HG02840 (cell line): ENCODE measurements at regions not wholly inside any gene's neighbourhood (a gene's known extent, or its start where the extent isn't known, plus 50 kb on each side); places are given as distances from the start of the nearest gene placed in this dataset.

Experiments
- ATAC-seq: cut with Tn5 transposase; IDR thresholded peaks from one replicate; pipeline ENCODE4 v1.9.1; 2021; ENCODE audit warnings: mild to moderate bottlenecking, moderate library complexity, moderate number of reproducible peaks; ENCODE audit not compliant: unreplicated experiment, low FRiP score

DNA sequence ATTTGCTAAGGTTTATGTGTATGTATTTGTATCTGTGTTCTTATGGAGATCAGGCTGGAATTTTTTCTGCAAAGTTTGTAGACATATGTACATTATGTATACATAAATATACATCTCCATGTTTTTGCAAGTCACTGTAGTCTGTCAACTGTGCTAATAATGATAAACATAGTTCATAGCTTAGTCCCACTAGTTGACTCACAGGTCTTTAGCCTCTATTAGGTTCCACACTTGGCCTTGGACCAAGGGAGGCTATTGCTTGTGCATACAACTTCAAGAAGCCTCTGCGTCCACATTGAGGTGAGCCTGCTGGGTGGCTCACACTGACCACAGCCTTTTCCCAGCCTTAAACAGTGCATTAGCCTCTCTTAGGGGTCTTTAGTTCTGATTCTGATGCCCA is 243.8 kb upstream of the PEX5L start:
- ATAC-seq = no peak

DNA sequence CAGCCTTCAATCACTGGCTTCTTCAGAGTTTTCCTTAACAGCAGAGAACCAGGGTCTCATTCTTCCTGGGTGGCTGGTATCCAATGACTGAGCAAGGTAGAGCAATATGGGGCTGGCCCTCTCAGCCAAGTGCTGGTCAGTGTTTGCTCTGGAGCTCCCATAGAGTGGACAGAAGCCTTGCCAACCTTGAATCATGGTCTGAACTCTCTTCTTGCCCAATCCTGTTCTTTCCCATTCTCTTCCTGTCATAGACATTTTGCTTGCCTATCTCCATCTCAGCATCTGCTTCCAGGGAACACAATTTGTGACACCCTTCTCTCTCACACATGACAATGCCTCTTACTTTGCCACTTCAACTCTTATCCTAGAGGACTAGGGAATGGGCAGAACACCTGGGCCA is 245.6 kb upstream of the PEX5L start:
- no peak for ATAC-seq

- ATAC-seq = no peak
These were observed 246.5 kb upstream of the PEX5L start for GRCh38 chr3:180283251-180283650.

DNA sequence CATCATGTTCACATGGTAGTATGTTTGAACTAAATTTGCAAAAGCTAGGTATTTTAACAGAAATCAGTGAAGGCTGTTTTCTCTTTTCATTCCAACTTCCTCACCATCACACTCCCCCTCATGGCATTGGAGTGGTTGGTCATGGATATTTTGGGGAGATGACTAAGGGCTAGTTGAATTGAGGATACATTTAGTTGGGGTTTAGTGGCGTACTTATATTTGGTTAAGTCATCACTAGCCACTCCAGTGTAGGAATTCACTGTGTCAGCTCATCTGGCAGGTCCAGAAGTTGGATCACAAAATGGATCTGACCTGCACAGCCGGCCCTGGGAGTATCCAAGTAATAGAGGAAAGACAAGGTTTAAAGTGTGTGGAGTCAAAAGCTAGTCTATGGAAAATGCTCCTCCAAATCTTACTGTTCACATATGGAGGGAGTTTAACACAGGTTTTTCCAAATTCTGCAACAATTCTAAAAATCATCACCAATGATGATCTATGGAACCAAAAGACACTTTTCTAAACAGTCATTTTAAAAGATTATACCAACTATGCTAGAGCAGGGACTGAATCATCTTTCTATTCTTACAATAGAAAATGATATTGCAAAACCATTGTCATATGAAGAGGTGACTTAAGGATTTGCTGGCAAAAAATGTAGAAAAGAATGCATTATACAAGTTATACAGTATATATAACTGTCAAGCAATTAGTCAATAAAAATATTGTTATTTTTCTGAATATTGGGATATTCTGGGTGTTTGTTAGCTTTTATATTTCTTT is 247.8 kb upstream of the PEX5L start:
- no peak for ATAC-seq

DNA sequence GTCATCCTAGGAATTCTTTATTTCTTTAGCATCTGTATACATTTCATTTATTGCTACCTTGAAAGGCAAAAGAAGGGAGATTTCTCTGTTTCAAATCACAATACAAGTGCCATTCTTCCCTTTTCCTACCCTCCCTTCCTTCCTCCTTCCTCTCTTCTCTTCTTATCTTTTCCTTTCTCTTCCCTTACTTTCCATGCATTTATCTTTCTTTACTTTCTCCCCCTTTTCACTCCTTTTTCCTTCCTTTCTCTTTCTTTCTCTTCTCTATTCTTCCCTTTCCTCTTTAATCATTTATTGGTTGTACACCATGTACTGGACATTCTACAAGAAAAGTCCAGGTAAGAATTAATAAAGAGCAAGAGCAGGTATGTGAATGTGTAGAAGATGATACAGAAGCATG is 251.0 kb upstream of the PEX5L start:
- no peak for ATAC-seq

GRCh38 chr3:180288816-180289215 is 252.1 kb upstream of the PEX5L start:
- no peak for ATAC-seq

GRCh38 chr3:180290300-180290699 is 253.6 kb upstream of the PEX5L start:
- no peak for ATAC-seq

- no peak for ATAC-seq
These were observed 257.7 kb upstream of the PEX5L start for GRCh38 chr3:180294282-180295027.

DNA sequence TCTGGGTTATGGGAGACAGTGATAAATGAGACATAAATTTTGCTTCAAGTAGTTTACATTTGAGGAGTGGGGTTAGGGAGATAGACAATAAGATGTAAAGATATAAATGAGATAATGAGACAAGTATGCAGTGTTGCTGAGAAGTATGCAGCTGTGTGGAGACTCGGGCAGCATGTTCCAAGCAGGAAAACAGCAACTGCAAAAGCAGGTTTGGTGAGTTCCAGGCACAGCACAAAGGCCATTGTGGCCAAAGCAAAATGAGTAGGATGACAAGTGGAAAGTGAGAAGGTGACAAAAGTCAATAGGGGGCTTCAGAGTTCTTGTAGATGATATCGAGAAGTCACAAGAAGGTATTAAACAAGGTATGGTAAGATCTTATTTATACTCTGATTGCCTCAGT is 259.1 kb upstream of the PEX5L start:
- no peak for ATAC-seq

- no peak for ATAC-seq
These were observed 260.2 kb upstream of the PEX5L start for GRCh38 chr3:180296971-180297370.

DNA sequence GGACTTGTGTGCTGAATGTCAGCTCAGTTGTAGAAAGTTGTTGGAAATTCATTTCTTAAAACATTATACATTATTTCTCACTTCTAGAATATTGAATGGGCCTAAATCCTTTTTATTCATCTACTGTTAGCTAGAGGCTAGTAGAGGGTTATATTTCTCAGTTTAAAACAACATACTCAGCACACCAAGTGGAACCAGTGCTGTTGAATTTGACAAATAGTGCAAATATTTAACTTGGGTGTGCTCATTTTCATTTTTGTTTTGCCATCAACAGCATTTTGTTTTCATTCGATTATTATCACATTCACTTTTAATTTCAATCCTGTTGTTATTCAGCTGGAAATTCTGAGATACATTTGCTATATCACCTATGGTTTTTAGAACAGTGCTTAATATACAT is 269.4 kb upstream of the PEX5L start:
- ATAC-seq = no peak

DNA sequence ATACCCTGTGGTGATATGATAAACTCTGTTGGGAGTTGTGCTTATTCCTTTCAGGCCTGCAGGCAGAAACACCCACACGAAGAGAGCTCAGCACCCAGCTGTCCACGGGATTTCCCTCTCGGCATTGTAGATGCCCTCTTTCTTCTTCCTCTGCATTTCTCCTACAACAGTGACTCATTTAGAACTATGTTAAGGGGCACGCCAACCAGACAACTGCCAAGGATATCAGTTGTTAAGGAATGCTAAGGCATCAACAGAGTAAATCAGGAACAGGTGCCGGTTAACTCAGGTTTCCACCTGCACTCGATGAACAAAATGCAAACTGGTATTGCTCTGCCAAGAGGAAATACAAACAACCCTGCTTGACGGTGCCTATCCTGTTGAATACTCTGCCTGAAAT is 270.0 kb upstream of the PEX5L start:
- no peak for ATAC-seq

GRCh38 chr3:180311242-180311641 is 274.5 kb upstream of the PEX5L start:
- ATAC-seq = no peak

DNA sequence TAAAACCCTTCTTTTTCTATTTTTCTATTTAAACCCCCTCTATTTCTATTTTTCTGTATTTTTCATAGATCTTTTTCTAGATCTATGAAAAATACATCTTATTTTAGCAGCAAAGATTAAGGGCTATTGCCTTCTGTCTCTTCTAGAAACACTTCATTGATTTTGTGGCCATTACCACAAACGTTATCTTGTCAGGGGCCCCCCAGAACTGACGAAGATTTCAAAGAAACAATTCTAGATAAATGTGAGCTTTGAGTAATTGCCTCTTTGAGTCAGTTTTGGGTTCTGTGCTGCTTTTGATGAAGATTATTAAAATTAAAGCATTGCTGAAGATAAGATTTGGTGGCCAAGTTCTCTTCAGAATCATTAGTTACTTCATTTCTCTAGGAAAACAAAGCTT is 279.6 kb upstream of the PEX5L start:
- ATAC-seq = no peak

- no peak for ATAC-seq
These were observed 282.5 kb upstream of the TTC14 start for GRCh38 chr3:180319461-180319860.

- ATAC-seq = no peak
These were observed 281.3 kb upstream of the TTC14 start for GRCh38 chr3:180320631-180321030.

DNA sequence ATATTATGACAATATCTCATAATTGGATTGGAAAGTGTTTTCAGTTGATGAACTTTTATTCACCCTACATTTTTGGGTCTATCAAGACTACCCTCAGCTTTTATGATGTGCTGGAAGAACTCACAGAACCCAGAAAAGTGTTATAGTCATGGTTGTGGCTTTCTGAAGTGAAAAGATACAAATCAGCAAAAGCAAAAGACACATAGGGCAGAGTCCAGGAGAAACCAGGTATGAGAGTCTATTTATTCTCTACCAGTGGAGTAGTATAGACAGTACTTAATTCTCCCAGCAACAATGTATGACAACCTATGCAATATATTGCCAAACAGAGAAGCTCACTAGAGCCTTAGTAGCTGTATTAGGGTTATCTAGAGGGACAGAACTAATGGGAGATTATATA is 280.4 kb upstream of the TTC14 start:
- ATAC-seq = no peak

DNA sequence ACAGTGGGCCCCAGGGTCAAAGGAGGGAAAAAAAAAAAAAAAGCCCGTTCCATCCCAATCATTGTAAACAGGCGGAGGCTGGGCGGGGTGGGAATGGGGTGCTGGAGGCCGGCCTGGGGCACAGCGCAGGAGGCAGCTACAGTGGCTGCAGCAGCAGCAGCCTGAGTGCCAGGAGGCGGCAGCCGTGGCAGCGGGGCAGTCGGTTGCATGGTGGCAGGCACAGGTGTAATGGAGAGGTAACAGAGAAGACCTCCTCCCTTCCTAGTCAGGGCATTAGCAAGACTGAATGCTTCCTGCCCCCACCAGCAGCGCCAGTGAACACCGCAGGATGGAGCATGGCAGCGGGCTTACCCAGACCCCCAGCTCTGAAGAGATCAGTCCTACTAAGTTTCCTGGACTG is 279.1 kb upstream of the TTC14 start:
- ATAC-seq = no peak

- ATAC-seq = no peak
These were observed 277.2 kb upstream of the TTC14 start for GRCh38 chr3:180324791-180325190.

DNA sequence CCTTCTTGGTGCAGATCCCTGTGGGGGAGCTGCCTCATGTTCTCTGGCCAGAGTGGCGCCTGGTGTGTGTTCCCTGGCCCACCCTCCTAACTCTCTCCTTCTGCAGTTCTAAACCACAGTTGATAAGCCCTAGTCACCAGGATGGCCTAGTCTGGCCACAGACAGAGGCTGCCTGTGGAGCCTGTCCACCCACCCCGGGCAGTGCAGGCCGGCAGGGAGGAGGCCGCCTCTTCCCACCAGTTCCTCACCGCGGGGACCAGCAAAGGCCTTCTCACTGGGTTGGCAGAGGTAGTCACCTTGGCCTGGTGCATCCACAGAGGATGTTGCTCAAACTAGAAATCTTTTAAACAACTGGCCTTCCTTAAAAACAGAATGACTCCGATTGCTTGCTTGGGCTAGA is 276.4 kb upstream of the TTC14 start:
- no peak for ATAC-seq

- no peak for ATAC-seq
These were observed 276.0 kb upstream of the TTC14 start for GRCh38 chr3:180325958-180326357.

DNA sequence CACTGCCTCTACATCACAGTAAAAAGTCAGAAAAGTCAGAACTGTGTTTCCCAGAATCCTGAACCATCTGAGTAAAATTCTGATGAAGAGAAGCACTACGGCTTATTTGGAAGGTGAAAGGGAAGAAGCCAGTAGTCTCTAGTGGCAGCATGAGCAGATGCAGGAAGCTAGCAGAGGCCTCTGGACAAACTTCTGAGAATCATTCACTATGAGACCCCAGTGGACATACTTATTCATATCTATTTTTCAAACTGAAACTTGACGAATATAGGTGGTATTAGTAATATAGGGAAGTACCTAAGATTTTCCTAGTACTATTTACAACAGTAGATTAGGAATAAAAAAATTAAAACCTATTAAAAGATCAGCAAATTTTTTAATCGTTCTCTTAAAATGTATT is 272.8 kb upstream of the TTC14 start:
- peak; percentile 72 for ATAC-seq
